SK-N-SH (cell line): ENCODE measurements at regions not wholly inside any gene's neighbourhood (a gene's known extent, or its start where the extent isn't known, plus 50 kb on each side); places are given as distances from the start of the nearest gene placed in this dataset.

Experiments
- CTCF ChIP-seq: fragments of 200-600 bp; sonication (generic); IDR thresholded peaks from 2 replicates; pipeline ENCODE4 v1.6.1; 2017; ENCODE audit warnings: antibody characterized with exemption, mild to moderate bottlenecking, moderate library complexity
- GABPA ChIP-seq: IDR thresholded peaks from 2 replicates; pipeline ENCODE4 v1.4.0; 2012; ENCODE audit warnings: low read depth, mild to moderate bottlenecking
- JUND ChIP-seq: IDR thresholded peaks from 2 replicates; pipeline ENCODE4 v1.4.0; 2012
- NFIC ChIP-seq: IDR thresholded peaks from 2 replicates; pipeline ENCODE4 v1.4.0; 2012; ENCODE audit warnings: borderline replicate concordance
- POLR2AphosphoS5 ChIP-seq: IDR thresholded peaks from 2 replicates; pipeline ENCODE4 v1.6.1; 2012; ENCODE audit warnings: low read depth, low read length
- RAD21 ChIP-seq: IDR thresholded peaks from 2 replicates; pipeline ENCODE4 v1.6.1; 2012; ENCODE audit warnings: mild to moderate bottlenecking, low read length
- RCOR1 ChIP-seq: fragments of 150-350 bp; IDR thresholded peaks from 2 replicates; pipeline ENCODE4 v1.6.1; 2017; ENCODE audit warnings: antibody characterized with exemption, low read length
- REST ChIP-seq: IDR thresholded peaks from 2 replicates; pipeline ENCODE4 v1.6.1; 2012; ENCODE audit warnings: mild to moderate bottlenecking, low read depth, low read length, moderate library complexity
- RXRA ChIP-seq: IDR thresholded peaks from 2 replicates; pipeline ENCODE4 v1.4.0; 2012; ENCODE audit warnings: low read depth, mild to moderate bottlenecking, borderline replicate concordance
- SIN3A ChIP-seq: IDR thresholded peaks from 2 replicates; pipeline ENCODE4 v1.6.1; 2012; ENCODE audit warnings: low read depth, mild to moderate bottlenecking, low read length, moderate library complexity, borderline replicate concordance
- SMC3 ChIP-seq: IDR thresholded peaks from 2 replicates; pipeline ENCODE4 v1.6.1; 2012; ENCODE audit warnings: low read depth, low read length, improper control_type of control experiment
- TAF1 ChIP-seq: IDR thresholded peaks from 2 replicates; pipeline ENCODE4 v1.6.1; 2012; ENCODE audit warnings: low read depth, mild to moderate bottlenecking, low read length, moderate library complexity, borderline replicate concordance

- TF ChIP-seq TAF1 (no peak), CTCF (no peak), GABPA (no peak), POLR2AphosphoS5 (no peak), NFIC (no peak), SIN3A (no peak), RCOR1 (no peak), SMC3 (no peak), RXRA (no peak), RAD21 (no peak), JUND (no peak), REST (no peak)
Measured at GRCh38 chr5:155780260-155780659, 546.7 kb upstream of the SGCD start.
